Panc1 (cell line): ENCODE measurements at regions not wholly inside any gene's neighbourhood (a gene's known extent, or its start where the extent isn't known, plus 50 kb on each side); places are given as distances from the start of the nearest gene placed in this dataset.
"Not testable (repeated sequence)": the region's sequence is repeated elsewhere in the genome, so short reads cannot be mapped to it uniquely, and the experiment has no call there.

Experiments used
- ATAC-seq: fragments of 200-7000 bp; cut with Tn5 transposase; 2 replicates; pipeline ENCODE4 v1.9.1; 2020; ENCODE audit warnings: mild to moderate bottlenecking, moderate library complexity
- BruUV-seq: library from RNA; stranded (reverse); fragments of 400-500 nt; replicated peaks from 2 replicates; lab custom pipeline; 2021; lab: Mats Ljungman, UMichigan
- CTCF ChIA-PET: fragments of 300-600 bp; sonication (Branson Sonifier 250); formaldehyde crosslinking; loops from one replicate; lab custom pipeline; 2022; ENCODE audit warnings: antibody characterized with exemption; lab: Charles Lee
- POLR2A ChIA-PET: fragments of 300-600 bp; sonication (Branson Sonifier 250); formaldehyde crosslinking; loops from one replicate; lab custom pipeline; 2022; ENCODE audit warnings: antibody characterized with exemption; lab: Charles Lee
- DNase-seq: peaks from one replicate; pipeline ENCODE4 v3.0.0-alpha.2; 2010; ENCODE audit warnings: low read depth, low spot score
- H3K27ac ChIP-seq: 2 replicates; pipeline ENCODE4 v1.5.1; 2011; ENCODE audit warnings: mild to moderate bottlenecking, low read length, inconsistent platforms
- H3K27me3 ChIP-seq: fragments of 200-500 bp; sonication (Bioruptor generic); 2 replicates; pipeline ENCODE4 v1.6.0; 2014; ENCODE audit warnings: low read length, inconsistent platforms; ENCODE audit not compliant: control insufficient read depth, insufficient read depth
- H3K36me3 ChIP-seq: fragments of 200-500 bp; sonication (Bioruptor generic); 2 replicates; pipeline ENCODE4 v1.5.1; 2014; ENCODE audit warnings: inconsistent platforms, mild to moderate bottlenecking, low read length, moderate library complexity; ENCODE audit not compliant: control insufficient read depth, insufficient read depth
- H3K4me1 ChIP-seq: 2 replicates; pipeline ENCODE4 v1.5.1; 2011; ENCODE audit warnings: inconsistent platforms, mild to moderate bottlenecking, low read length, moderate library complexity; ENCODE audit not compliant: control insufficient read depth, insufficient read depth
- H3K4me3 ChIP-seq, 2 experiments: 2 replicates each; pipeline ENCODE4 v1.5.1; 2011 to 2012; ENCODE audit warnings: low read depth in 2 of 2, low read length in 2 of 2, mild to moderate bottlenecking in 2 of 2, inconsistent platforms in 1 of 2, moderate library complexity in 1 of 2
- H3K9me3 ChIP-seq: fragments of 200-500 bp; sonication (Bioruptor generic); 2 replicates; pipeline ENCODE4 v1.5.1; 2014; ENCODE audit warnings: low read depth, mild to moderate bottlenecking, inconsistent platforms, low read length, moderate library complexity; ENCODE audit not compliant: control insufficient read depth, insufficient read depth
- in situ Hi-C: cut with HindIII; loops from 2 replicates; pipeline ENCODE4 v1.10.0; 2016; ENCODE audit warnings: low sequenced_read_pairs, low pct_unique_long_range_greater_than_20kb
- intact Hi-C: fragments of 100-400 bp; cut with micrococcal nuclease; formaldehyde crosslinking; loops from one replicate; pipeline ENCODE4 v1.10.0; 2022; ENCODE audit not compliant: unreplicated experiment

GRCh38 chr21:8398870-8399437, 2122.4 kb upstream of the TPTE start:
- ATAC-seq, BruUV-seq, intact Hi-C loops: not testable (repeated sequence)

GRCh38 chr21:8399866-8400265, 2121.5 kb upstream of the TPTE start:
- H3K27ac ChIP-seq, H3K27me3 ChIP-seq, BruUV-seq, DNase-seq, H3K4me1 ChIP-seq, H3K9me3 ChIP-seq, ATAC-seq, POLR2A ChIA-PET, H3K36me3 ChIP-seq, H3K4me3 ChIP-seq, intact Hi-C loops, in situ Hi-C loops, CTCF ChIA-PET: not testable (repeated sequence)

More at GRCh38 chr21:8398870-8399437, 2122.4 kb upstream of the TPTE start:
- H3K27me3 ChIP-seq, H3K9me3 ChIP-seq, H3K4me3 ChIP-seq, CTCF ChIA-PET, in situ Hi-C loops, DNase-seq, H3K27ac ChIP-seq, POLR2A ChIA-PET, H3K4me1 ChIP-seq, H3K36me3 ChIP-seq: not testable (repeated sequence)

GRCh38 chr21:8401799-8402198, 2119.6 kb upstream of the TPTE start:
- intact Hi-C loops, CTCF ChIA-PET, H3K9me3 ChIP-seq, POLR2A ChIA-PET, H3K4me1 ChIP-seq, DNase-seq, H3K4me3 ChIP-seq, H3K36me3 ChIP-seq, in situ Hi-C loops, BruUV-seq, H3K27me3 ChIP-seq, H3K27ac ChIP-seq, ATAC-seq: not testable (repeated sequence)

- DNase-seq, CTCF ChIA-PET, intact Hi-C loops, H3K4me1 ChIP-seq, in situ Hi-C loops, H3K27ac ChIP-seq, BruUV-seq, POLR2A ChIA-PET, H3K36me3 ChIP-seq, H3K4me3 ChIP-seq, ATAC-seq, H3K27me3 ChIP-seq, H3K9me3 ChIP-seq: not testable (repeated sequence)
Observed at GRCh38 chr21:8406331-8406730, 2115.1 kb upstream of the TPTE start.

GRCh38 chr21:8411139-8411671, 2110.2 kb upstream of the TPTE start:
- POLR2A ChIA-PET, H3K9me3 ChIP-seq, H3K27me3 ChIP-seq, H3K36me3 ChIP-seq, H3K4me3 ChIP-seq, BruUV-seq, in situ Hi-C loops, DNase-seq, CTCF ChIA-PET, H3K4me1 ChIP-seq, H3K27ac ChIP-seq, intact Hi-C loops: not testable (repeated sequence)
- peak; percentile 68 for ATAC-seq
